Prostate gland (tissue), 2 donors: ENCODE measurements at regions not wholly inside any gene's neighbourhood (a gene's known extent, or its start where the extent isn't known, plus 50 kb on each side); places are given as distances from the start of the nearest gene placed in this dataset.

ENCODE experiments used
- DNase-seq: peaks from one replicate; pipeline ENCODE4 v3.0.0-alpha.2; 2019; ENCODE audit warnings: low spot score
- H3K27ac ChIP-seq, 2 donors: fragments of 200-600 bp; sonication (generic); 2 replicates each; pipeline ENCODE4 v1.5.1; 2017 to 2019
- H3K27me3 ChIP-seq: fragments of 200-600 bp; sonication (generic); replicated peaks from 2 replicates; pipeline ENCODE4 v1.5.1; 2019; ENCODE audit not compliant: insufficient read depth
- H3K36me3 ChIP-seq, 2 donors: fragments of 200-600 bp; sonication (generic); 1 replicate in 1 of 2; 2 replicates in 1 of 2; pipeline versions ENCODE4 v1.5.1 to v1.8.1; 2017 to 2019
- H3K4me1 ChIP-seq: fragments of 200-600 bp; sonication (generic); replicated peaks from 2 replicates; pipeline ENCODE4 v1.5.1; 2019
- H3K4me3 ChIP-seq, 2 donors: fragments of 200-600 bp; sonication (generic); 2 replicates each; pipeline ENCODE4 v1.5.1; 2017 to 2019
- H3K9me3 ChIP-seq: fragments of 200-600 bp; sonication (generic); 2 replicates; pipeline ENCODE4 v1.5.1; 2017
- POLR2A ChIP-seq: fragments of 450-650 bp; IDR thresholded peaks from one replicate; pipeline ENCODE4 v1.6.1; 2016; ENCODE audit warnings: antibody characterized with exemption, mild to moderate bottlenecking
- POLR2AphosphoS5 ChIP-seq: sonication (generic); formaldehyde crosslinking; IDR thresholded peaks from one replicate; pipeline ENCODE4 v1.6.1; 2017; ENCODE audit warnings: antibody characterized with exemption
- WGBS: methylation state at CpG from one replicate; pipeline ENCODE4 v1.1.5; 2018; 5-methylcytosine and 5-hydroxymethylcytosine counted together
- intact Hi-C: fragments of 100-400 bp; cut with DNase I; formaldehyde crosslinking; loops from one replicate; pipeline ENCODE4 v1.14.2; 2022
- TF ChIP-seq, protein P1 (sequence below), 4 experiments: fragments of 200-600 bp in 2 of 4; fragments of 450-650 bp in 2 of 4; sonication (generic) in 2 of 4; IDR thresholded peaks; 1 replicate in 3 of 4; 2 replicates in 1 of 4; pipeline ENCODE4 v1.5.1; 2016 to 2019; ENCODE audit warnings: antibody characterized with exemption in 4 of 4, mild to moderate bottlenecking in 2 of 4, moderate library complexity in 2 of 4

GRCh38 chr9:129463477-129463876 lies 157.4 kb downstream of the C9orf50 start:
- Histone ChIP-seq H3K27me3 (no peaks in the 10 kb centered on the region), H3K27ac (no peak overlapping the region), H3K9me3 (no peaks in the 10 kb centered on the region), H3K4me3 (no peak overlapping the region), H3K4me1 (peaks cover 20% of the 10 kb centered on the region), H3K36me3 (no peaks in the 10 kb centered on the region)
- no peak for TF ChIP-seq POLR2AphosphoS5
- TF ChIP-seq POLR2A = no peak
- intact Hi-C loops = no loop called here
- 90% methylated on average over 10 of the region's 10 CpGs for WGBS
- DNase-seq = no peak

DNA sequence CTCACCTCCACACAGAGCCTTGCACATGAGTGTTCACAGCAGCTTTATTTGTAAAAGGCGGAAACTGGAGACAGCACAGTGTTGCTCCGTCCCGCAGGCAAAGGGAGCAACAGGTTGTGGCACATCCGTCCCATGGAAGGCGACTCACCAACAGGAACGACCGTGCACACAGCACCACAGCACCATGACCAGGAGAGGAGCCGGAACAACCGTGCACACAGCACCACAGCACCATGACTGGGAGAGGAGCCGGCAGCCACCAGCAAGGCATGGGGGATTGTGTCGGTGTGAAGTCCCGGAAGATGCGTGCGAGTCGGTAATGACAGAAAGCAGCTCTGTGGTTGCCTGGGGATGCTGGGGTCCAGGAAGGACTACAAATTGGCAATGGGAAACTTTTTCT lies 158.5 kb downstream of the C9orf50 start:
- intact Hi-C loops = no loop called here
- no peak overlapping the region for H3K27ac ChIP-seq

DNA sequence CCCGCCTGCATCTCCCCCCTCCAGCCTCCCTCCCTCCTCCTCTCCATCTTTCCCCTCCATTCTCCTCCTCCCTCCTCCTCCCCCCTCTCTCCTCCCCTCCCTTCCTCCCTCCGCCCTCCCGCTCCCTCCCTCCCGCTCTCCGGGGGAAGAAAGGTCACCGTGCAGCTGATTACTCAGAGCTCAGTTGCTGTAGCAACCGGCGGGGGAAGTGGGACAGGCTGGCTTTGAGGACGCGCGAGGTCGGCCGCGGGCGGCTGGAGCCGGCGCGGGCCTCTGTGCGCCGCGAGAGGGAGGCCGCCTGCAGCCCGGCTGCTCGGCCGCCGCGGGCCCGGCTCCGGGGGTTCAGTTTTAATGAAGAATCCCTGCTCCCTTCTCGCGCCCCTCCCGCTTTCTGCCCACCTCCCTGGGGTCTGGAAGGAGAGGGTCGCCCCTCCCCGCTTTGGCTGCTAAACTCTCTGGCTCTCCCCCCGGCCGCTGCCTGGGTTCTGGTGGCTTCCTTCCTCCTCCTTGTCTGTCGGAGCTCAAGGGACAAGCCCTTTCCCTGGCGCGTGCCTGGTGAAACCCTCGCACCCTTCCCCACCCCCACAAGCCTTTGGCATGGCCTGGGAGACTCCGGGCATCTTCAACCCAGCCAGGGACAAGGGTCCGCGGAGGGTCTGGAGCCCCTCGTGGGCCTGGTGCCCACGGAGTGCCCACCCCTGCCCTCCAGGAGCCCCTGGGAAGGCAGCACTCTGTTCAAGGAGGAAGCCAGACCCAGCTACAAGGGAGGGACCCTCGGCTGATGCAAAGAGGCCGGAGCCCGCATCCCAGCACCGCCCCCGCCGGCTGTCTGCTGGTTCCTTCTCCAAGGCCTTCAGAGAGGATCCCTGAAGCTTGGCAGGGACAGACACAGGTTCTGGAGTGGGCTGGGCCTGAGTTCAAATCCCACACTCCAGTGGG lies 160.3 kb downstream of the C9orf50 start:
- peak; percentile 93 for DNase-seq
- no peaks in the 10 kb centered on the region for H3K27me3 ChIP-seq
- H3K36me3 ChIP-seq = no peaks in the 10 kb centered on the region
- peak overlapping the region; percentile 94 to 98 for H3K27ac ChIP-seq
- no peaks in the 10 kb centered on the region for H3K9me3 ChIP-seq
- H3K4me1 ChIP-seq = peaks cover 20% of the 10 kb centered on the region
- 2% methylated on average over 46 of the region's 51 CpGs for WGBS
- TF ChIP-seq POLR2A = peak; percentile 80
- TF ChIP-seq, protein P1, sequence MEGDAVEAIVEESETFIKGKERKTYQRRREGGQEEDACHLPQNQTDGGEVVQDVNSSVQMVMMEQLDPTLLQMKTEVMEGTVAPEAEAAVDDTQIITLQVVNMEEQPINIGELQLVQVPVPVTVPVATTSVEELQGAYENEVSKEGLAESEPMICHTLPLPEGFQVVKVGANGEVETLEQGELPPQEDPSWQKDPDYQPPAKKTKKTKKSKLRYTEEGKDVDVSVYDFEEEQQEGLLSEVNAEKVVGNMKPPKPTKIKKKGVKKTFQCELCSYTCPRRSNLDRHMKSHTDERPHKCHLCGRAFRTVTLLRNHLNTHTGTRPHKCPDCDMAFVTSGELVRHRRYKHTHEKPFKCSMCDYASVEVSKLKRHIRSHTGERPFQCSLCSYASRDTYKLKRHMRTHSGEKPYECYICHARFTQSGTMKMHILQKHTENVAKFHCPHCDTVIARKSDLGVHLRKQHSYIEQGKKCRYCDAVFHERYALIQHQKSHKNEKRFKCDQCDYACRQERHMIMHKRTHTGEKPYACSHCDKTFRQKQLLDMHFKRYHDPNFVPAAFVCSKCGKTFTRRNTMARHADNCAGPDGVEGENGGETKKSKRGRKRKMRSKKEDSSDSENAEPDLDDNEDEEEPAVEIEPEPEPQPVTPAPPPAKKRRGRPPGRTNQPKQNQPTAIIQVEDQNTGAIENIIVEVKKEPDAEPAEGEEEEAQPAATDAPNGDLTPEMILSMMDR (IDR thresholded peaks at IDR 0.05) = peak in 2 of 4 experiments; percentile 29 to 46
- TF ChIP-seq POLR2AphosphoS5 = peak; percentile 76
- intact Hi-C loops = loop anchor here (2.0 kb wide), 1 partner anchor 20 kb away; no protein-coding TSS in a partner anchor
- peak overlapping the region; percentile 18 to 31 for H3K4me3 ChIP-seq

More for the DNA sequence above, 158.5 kb downstream of the C9orf50 start:
- TF ChIP-seq POLR2AphosphoS5 (no peak), POLR2A (no peak)
- no peaks in the 10 kb centered on the region for H3K9me3 ChIP-seq
- H3K4me3 ChIP-seq = no peak overlapping the region
- H3K36me3 ChIP-seq = no peaks in the 10 kb centered on the region
- DNase-seq = no peak
- H3K4me1 ChIP-seq = peaks cover 20% of the 10 kb centered on the region
- 90% methylated on average over 15 of the region's 15 CpGs for WGBS
- H3K27me3 ChIP-seq = no peaks in the 10 kb centered on the region

DNA sequence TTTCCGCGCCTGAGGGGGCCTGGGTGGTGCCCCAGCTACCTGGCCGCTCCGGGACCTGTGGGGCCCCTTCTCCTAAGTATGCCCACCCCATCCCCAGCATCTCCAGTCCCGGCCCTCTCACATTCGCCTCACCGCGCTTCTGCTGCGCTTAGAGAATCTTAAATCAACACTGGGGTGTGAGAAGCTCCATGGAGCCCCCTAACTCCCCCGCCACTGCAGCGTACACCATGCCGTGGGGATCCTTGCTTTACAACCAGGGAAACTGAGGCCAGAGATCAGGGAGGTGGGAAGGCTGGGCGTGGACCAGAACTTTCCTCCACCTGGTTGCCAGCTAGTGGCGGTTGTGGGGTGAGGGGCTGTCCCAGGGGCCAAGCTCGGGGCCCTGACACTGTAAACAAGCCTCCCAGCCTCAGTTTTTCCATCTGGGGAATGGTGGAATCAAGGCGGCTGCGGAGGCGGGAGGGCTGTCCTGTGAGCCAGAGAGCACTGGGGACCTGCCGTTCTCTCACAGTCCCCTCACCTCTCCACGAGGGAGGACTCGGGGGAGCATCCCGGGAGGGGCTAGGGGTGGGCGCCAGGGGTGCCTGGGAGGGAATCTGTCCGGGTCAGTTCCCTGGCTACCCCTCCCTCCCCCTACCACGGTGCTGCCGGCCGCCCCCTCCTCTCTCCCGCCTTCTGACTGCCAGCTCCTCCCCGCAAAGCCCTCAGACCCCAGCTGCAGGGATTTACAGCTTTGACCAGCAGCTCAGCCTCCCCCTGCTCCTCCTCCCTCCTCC lies 161.2 kb downstream of the C9orf50 start:
- intact Hi-C loops = loop anchor here (2.0 to 5.0 kb wide), 3 partner anchors 21 to 137 kb away; no protein-coding TSS in a partner anchor
- H3K27me3 ChIP-seq = no peaks in the 10 kb centered on the region
- 6% methylated on average over 29 of the region's 29 CpGs for WGBS
- TF ChIP-seq POLR2AphosphoS5 = no peak
- peak overlapping the region; percentile 94 to 98 for H3K27ac ChIP-seq
- no peaks in the 10 kb centered on the region for H3K36me3 ChIP-seq
- H3K9me3 ChIP-seq = no peaks in the 10 kb centered on the region
- peak overlapping the region in 1 of 2 donors; percentile 31 for H3K4me3 ChIP-seq
- no peak for DNase-seq
- H3K4me1 ChIP-seq = peaks cover 20% of the 10 kb centered on the region

DNA sequence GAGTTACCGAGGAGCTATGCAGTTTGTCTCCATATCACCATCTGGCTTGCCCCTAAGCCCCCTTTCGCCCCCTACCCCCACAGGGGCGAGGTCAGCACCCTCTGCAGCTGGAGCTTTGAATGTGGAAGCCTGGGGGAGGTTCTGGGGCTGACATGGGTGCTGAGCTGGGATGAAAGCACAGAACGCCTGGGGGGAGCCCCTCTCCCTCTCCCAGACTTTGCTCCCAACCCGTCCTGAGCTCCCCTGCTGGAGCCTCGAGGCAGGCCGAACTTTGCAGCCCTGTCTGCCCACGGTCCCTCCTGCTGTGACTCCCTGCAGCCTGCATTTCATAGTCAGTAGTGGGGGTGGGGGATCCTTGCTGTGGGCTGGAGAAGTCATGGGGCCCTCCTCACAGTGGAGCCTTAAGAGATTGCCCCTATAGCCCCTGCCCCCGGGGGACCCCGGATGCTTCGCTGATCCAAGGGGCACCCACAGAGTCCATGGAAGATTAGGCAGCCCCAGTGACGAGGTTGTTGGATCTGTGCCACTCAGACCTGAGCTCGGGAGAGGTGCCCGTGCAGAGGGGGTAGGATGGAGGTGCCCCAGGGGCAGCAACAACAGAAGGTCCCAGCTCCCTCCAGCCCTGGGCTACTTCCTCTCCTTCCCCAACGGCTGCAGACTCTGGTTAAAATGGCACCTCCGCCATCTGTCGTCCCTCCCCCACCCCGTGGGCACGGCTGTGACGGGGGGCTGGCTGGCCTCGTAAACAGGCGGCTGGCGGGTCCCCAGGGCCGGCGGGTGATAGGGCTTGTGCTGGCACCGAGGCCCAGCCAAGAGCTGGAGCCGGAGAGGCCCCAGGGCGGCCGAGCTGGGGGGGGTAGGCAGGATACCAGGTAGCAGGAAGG lies 162.0 kb downstream of the C9orf50 start:
- Histone ChIP-seq H3K4me1 (peaks cover 20% of the 10 kb centered on the region), H3K4me3 (no peak overlapping the region), H3K27ac (peak overlapping the region; percentile 94 to 98), H3K27me3 (no peaks in the 10 kb centered on the region), H3K36me3 (no peaks in the 10 kb centered on the region), H3K9me3 (no peaks in the 10 kb centered on the region)
- intact Hi-C loops = loop anchor here (2.0 to 5.0 kb wide), 2 partner anchors 44 to 137 kb away; no protein-coding TSS in a partner anchor
- 21% methylated on average over 26 of the region's 29 CpGs for WGBS
- TF ChIP-seq POLR2AphosphoS5 (no peak), POLR2A (no peak)
- TF ChIP-seq, protein P1 (IDR thresholded peaks at IDR 0.05) = no peak
- peak; percentile 46 for DNase-seq
